Tibial nerve (tissue), 4 donors: ENCODE measurements at regions not wholly inside any gene's neighbourhood (a gene's known extent, or its start where the extent isn't known, plus 50 kb on each side); places are given as distances from the start of the nearest gene placed in this dataset.

Source experiments
- DNase-seq, 2 donors: peaks; one replicate each; pipeline ENCODE4 v3.0.0-alpha.2; 2019; ENCODE audit warnings: low spot score in 2 of 2
- H3K27ac ChIP-seq, 4 donors: fragments of 200-600 bp; sonication (generic) in 3 of 4; one replicate each; pipeline ENCODE4 v1.5.1; 2017 to 2019; ENCODE audit warnings: mild to moderate bottlenecking in 1 of 4
- H3K27me3 ChIP-seq, 2 donors: fragments of 200-600 bp; sonication (generic) in 1 of 2; one replicate each; pipeline versions ENCODE4 v1.5.1 to v1.6.0; 2017 to 2019
- H3K36me3 ChIP-seq, 3 donors: fragments of 200-600 bp; sonication (generic); one replicate each; pipeline ENCODE4 v1.5.1; 2018 to 2019
- H3K4me1 ChIP-seq, 4 donors: fragments of 200-600 bp; sonication (generic) in 3 of 4; one replicate each; pipeline ENCODE4 v1.5.1; 2017 to 2019
- H3K4me3 ChIP-seq, 4 donors: fragments of 200-600 bp; sonication (generic) in 3 of 4; one replicate each; pipeline ENCODE4 v1.5.1; 2017 to 2019; ENCODE audit warnings: mild to moderate bottlenecking in 1 of 4, moderate library complexity in 1 of 4
- H3K9me3 ChIP-seq, 4 donors: fragments of 200-600 bp; sonication (generic) in 3 of 4; one replicate each; pipeline ENCODE4 v1.5.1; 2017 to 2019
- EP300 ChIP-seq, 2 donors: sonication (generic); formaldehyde crosslinking; IDR thresholded peaks; one replicate each; pipeline ENCODE4 v1.6.1; 2017; ENCODE audit warnings: antibody characterized with exemption in 2 of 2, mild to moderate bottlenecking in 1 of 2
- POLR2A ChIP-seq, 2 donors: fragments of 450-650 bp; IDR thresholded peaks; one replicate each; pipeline ENCODE4 v1.6.1; 2017; ENCODE audit warnings: antibody characterized with exemption in 2 of 2, mild to moderate bottlenecking in 2 of 2, moderate library complexity in 2 of 2
- WGBS, 2 donors: methylation state at CpG; one replicate each; pipeline ENCODE4 v1.1.5; 2018; 5-methylcytosine and 5-hydroxymethylcytosine counted together
- TF ChIP-seq, protein P1 (sequence below), 5 experiments: fragments of 200-600 bp in 3 of 5; fragments of 450-650 bp in 2 of 5; sonication (generic) in 3 of 5; IDR thresholded peaks; one replicate each; pipeline ENCODE4 v1.5.1; 2016 to 2019; ENCODE audit warnings: antibody characterized with exemption in 5 of 5, mild to moderate bottlenecking in 3 of 5, moderate library complexity in 2 of 5

DNA sequence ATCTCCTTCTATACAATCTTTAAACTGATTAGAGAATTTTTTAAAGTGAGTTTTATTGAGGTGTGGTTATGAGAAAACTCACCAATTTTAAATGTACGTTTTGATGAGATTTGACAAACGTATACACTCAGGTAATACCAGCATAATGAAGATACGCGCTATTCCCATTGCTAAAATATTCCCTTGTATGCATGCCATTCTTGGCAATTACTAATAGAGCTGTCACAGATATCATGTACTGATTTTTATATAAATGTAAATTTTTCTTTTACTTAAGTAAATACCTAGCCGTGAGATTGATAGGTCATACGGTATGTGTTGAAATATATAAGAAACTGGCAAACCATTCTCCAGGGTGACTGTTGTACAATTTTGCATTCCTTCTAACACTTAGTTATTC, 384.7 kb downstream of the PTH2R start:
- Histone ChIP-seq H3K36me3 (no peaks in the 10 kb centered on the region), H3K27ac (no peak overlapping the region), H3K9me3 (no peaks in the 10 kb centered on the region), H3K4me1 (no peaks in the 10 kb centered on the region), H3K27me3 (no peaks in the 10 kb centered on the region), H3K4me3 (no peak overlapping the region)
- TF ChIP-seq, protein P1, sequence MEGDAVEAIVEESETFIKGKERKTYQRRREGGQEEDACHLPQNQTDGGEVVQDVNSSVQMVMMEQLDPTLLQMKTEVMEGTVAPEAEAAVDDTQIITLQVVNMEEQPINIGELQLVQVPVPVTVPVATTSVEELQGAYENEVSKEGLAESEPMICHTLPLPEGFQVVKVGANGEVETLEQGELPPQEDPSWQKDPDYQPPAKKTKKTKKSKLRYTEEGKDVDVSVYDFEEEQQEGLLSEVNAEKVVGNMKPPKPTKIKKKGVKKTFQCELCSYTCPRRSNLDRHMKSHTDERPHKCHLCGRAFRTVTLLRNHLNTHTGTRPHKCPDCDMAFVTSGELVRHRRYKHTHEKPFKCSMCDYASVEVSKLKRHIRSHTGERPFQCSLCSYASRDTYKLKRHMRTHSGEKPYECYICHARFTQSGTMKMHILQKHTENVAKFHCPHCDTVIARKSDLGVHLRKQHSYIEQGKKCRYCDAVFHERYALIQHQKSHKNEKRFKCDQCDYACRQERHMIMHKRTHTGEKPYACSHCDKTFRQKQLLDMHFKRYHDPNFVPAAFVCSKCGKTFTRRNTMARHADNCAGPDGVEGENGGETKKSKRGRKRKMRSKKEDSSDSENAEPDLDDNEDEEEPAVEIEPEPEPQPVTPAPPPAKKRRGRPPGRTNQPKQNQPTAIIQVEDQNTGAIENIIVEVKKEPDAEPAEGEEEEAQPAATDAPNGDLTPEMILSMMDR (IDR thresholded peaks at IDR 0.05): no peak
- TF ChIP-seq POLR2A (IDR thresholded peaks at IDR 0.05): no peak
- DNase-seq: no peak
- WGBS, 2 donors: 77 to 78% methylated on average over 6 of the region's 6 CpGs

DNA sequence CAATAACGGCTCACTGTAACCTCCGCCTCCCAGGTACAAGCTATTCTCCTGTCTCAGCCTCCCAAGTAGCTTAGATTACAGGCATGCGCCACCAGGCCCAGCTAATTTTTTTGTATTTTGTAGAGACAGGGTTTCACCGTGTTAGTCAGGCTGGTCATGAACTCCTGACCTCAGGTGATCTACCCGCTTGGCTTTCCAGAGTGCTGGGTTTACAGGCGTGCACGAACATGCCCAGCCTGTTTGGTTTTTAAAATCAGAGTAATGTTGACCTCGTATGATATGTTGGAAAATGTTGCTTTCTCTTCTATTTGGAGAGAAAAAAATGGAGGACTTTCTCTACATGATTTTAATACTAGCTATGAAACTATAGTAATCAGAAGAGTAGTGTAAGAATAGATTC, 386.2 kb downstream of the PTH2R start:
- no peaks in the 10 kb centered on the region for H3K36me3 ChIP-seq
- H3K4me1 ChIP-seq: no peaks in the 10 kb centered on the region
- H3K27me3 ChIP-seq: no peaks in the 10 kb centered on the region
- 82 to 86% methylated on average over 8 of the region's 8 CpGs for WGBS, 2 donors
- TF ChIP-seq EP300 (IDR thresholded peaks at IDR 0.05) (no peak), POLR2A (IDR thresholded peaks at IDR 0.05) (no peak)
- TF ChIP-seq, protein P1 (IDR thresholded peaks at IDR 0.05): no peak
- H3K4me3 ChIP-seq: no peak overlapping the region
- no peak for DNase-seq
- H3K27ac ChIP-seq: no peak overlapping the region
- no peaks in the 10 kb centered on the region for H3K9me3 ChIP-seq

DNA sequence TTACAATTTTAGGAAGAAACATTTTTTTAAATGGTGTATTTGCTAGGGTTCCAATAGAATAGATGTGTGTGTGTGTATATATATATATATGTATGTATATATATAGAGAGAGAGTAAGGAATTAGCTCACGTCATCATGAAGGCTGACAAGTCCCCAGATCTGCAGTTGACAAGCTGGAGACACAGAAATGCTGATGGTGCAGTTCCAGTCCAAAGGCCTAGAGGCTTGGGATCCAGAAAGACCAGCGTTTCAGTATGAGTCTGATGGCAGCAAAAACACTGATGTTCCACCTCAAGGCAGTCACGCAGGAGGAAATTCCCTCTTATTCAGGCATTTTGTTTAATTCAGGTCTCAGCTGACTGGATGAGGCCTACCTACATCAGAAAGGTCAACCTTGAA, 386.8 kb downstream of the PTH2R start:
- Histone ChIP-seq H3K4me1 (no peaks in the 10 kb centered on the region), H3K36me3 (no peaks in the 10 kb centered on the region), H3K9me3 (no peaks in the 10 kb centered on the region), H3K27ac (no peak overlapping the region), H3K4me3 (no peak overlapping the region), H3K27me3 (no peaks in the 10 kb centered on the region)
- 84 to 88% methylated on average over 3 of the region's 3 CpGs for WGBS, 2 donors
- DNase-seq: no peak
- TF ChIP-seq EP300 (IDR thresholded peaks at IDR 0.05) (no peak), POLR2A (IDR thresholded peaks at IDR 0.05) (no peak)
- TF ChIP-seq, protein P1 (IDR thresholded peaks at IDR 0.05): no peak

DNA sequence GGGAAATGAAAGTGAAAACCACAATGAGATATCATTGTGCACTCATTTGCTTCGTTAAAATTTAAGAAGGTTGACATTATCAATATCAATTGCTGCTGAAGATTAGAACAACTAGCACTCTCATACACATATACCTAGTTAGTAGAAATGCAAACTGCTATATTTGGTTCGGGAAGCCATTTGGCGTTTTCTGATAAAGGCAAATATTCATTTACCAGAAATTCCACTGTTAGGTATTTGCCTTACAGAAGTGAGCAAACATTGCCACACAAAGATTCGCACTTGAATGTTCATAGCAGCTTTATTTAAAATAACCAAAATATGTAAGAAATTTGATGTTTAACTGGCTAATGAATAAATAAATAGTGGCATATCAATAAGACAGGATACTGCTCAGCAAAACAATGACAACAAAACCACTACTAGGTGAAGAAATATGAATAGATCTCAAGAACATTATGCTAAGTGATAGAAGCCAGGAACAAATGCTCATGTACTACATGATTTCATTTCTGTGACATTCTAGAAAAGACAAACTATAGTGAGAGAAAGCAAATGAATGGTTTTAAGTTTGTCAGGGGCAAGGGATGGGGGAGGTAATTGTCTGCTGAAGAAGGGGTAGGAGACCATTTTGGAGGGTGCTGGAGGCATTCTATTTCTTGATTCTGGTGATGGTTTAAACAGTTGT, 387.8 kb downstream of the PTH2R start:
- H3K4me1 ChIP-seq: no peaks in the 10 kb centered on the region
- H3K27ac ChIP-seq: no peak overlapping the region
- DNase-seq: no peak
- no peaks in the 10 kb centered on the region for H3K27me3 ChIP-seq
- no peak overlapping the region for H3K4me3 ChIP-seq
- TF ChIP-seq EP300 (IDR thresholded peaks at IDR 0.05): no peak
- TF ChIP-seq, protein P1 (IDR thresholded peaks at IDR 0.05): no peak
- TF ChIP-seq POLR2A (IDR thresholded peaks at IDR 0.05): no peak
- H3K36me3 ChIP-seq: no peaks in the 10 kb centered on the region
- WGBS, 2 donors: 85 to 93% methylated on average over 4 of the region's 4 CpGs
- H3K9me3 ChIP-seq: no peaks in the 10 kb centered on the region

DNA sequence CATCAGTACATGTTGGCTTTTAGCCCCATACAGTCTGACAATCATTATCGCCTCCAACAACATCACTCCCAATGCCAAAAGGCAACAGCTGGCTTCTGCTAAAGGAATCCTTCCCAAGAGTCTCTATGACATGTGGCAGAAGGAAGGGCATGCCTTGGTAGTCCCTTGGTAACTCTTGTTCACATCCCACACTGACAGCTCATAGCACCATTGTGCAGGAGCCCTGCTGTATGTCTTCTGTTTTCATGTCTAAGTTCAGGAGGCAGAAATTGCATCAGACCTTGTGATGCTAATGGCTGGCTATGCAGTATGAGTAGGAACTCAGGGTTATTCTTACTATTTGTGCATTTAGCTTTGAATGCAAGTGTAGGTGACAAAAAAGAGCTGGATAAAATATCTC, 392.1 kb downstream of the PTH2R start:
- H3K4me1 ChIP-seq: no peaks in the 10 kb centered on the region
- H3K27ac ChIP-seq: no peak overlapping the region
- TF ChIP-seq, protein P1 (IDR thresholded peaks at IDR 0.05): no peak
- no peak for TF ChIP-seq EP300 (IDR thresholded peaks at IDR 0.05)
- TF ChIP-seq POLR2A (IDR thresholded peaks at IDR 0.05): no peak
- no peaks in the 10 kb centered on the region for H3K36me3 ChIP-seq
- WGBS, 2 donors: 87 to 94% methylated on average over 1 of the region's 1 CpG
- no peak overlapping the region for H3K4me3 ChIP-seq
- H3K27me3 ChIP-seq: no peaks in the 10 kb centered on the region
- H3K9me3 ChIP-seq: no peaks in the 10 kb centered on the region
- no peak for DNase-seq
